COLO668 (cell line): ENCODE measurements at regions not wholly inside any gene's neighbourhood (a gene's known extent, or its start where the extent isn't known, plus 50 kb on each side); places are given as distances from the start of the nearest gene placed in this dataset.

Experiments
- DNase-seq: peaks from one replicate; lab custom pipeline; 2025; ENCODE audit not compliant: unreplicated experiment; lab: John Stamatoyannopoulos, UW

DNA sequence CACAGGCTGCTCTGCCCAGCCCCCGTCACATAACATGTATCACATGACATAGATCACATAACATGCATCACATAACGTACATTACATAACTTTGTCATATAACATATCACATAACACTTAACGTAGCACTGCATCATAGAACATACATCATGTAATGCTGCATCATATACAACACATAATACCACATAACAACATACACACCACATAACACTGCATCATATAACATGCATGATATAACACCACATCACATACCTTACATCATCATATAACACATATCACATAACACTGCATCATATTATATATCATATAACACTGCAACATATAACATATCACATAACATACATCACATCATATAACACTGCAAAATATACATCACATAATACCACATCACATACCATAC lies 83.8 kb downstream of the AXIN2 start:
- no peak for DNase-seq

GRCh38 chr17:65474660-65475059 lies 86.8 kb downstream of the AXIN2 start:
- DNase-seq: no peak

DNA sequence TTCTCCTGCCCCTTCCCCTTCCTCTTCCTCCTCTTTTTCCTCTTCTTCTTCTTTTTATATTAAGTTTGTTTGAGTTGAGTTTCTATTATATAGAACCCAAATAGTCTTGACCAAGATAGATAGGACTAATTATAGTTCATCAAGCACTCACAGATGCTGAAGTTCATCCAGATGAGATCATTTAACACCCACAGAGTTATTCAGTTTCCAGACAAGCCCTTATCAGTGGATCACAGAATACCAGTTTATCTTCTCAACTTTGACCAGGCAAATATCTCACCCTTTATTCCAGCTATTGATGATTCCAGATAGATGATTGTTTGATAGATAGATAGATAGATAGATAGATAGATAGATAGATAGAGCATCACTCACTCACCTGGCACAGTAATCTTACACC lies 87.5 kb downstream of the AXIN2 start:
- DNase-seq: no peak

GRCh38 chr17:65473363-65473762 lies 88.1 kb downstream of the AXIN2 start:
- DNase-seq: no peak

DNA sequence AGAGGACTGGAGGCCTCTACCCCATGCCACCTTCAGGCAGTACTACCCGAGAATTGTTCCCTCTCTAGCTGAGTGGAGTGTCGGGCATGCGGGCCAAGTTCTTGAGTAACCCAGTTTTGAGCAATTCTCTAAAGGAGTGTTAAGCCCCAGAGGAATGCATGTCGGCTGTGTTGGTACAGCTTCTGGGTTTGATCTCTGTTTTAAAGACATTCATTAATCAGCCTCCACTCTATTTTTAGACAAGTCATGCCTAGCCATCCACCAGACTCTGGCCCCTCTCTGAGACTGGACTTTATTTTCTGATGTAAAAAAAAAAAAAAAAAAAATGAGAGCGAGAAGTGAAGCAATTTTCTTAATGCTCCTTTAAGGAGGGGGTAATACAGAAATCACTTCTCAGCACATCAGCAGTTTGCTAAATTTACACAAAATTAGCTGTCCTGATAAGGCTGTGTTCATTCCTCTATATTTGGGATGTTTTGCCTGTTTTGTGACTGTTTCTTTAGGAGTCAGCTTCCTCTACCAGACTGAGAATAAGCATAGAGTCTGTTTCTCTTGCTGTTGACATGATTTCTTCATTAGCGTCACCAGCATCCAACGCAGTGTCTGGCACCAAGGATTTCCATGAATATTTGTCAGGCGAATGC lies 88.7 kb downstream of the AXIN2 start:
- no peak for DNase-seq

DNA sequence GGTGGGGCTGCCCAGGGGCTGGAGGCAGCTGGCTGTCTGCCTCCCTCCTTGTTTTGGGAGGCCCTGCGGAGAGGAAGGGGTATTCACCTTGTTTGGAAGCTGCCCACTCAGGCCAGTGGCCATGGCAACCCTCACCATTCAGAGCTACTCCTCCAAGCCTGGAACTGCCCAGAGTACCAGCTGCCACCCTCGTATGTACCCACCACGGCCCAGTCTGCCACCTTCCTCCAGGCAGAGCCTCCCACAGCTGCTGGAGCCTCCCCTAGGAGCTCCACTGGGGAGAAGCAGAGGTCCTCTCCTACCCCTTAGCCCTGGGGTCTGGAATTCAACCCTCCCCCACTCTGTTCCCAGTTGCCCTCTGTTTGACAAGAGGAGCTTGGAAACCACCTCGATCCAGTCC lies 90.7 kb downstream of the AXIN2 start:
- no peak for DNase-seq

DNA sequence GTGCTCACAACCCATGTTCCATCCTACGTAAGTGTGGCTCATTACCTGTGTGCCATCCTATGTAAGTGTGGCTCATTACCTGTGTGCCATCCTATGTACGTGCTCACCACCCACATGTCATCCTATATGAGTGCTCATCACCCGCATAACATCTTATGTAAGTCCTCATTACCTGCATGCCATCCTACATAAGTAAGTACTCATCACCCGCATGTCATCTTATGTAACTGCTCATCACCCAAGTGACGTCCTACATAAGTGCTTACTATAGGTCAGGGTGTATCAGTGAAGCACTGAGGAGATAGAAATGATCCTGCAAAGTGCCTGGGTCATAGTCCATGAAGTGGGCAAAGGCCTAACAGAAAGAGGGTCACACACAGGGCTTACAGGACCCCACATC lies 93.1 kb downstream of the AXIN2 start:
- no peak for DNase-seq

- no peak for DNase-seq
Observed at GRCh38 chr17:65467156-65467555, 94.3 kb downstream of the AXIN2 start.

DNA sequence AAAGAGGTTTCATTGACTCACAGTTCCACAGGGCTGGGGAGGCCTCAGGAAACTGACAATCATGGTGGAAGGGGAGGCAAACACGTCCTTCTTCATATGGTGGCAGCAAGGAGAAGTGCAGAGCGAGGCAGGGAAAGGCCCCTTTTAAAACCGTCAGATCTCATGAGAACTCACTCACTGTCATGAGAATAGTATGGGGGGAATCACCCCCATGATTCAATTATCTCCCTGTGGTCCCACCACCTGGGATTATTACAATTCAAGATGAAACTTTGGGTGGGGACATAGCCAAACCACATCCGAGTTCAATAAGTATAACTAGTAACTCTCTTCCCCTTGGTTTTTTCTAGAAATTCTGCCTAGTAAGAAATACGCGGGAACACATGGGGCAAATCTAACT lies 94.9 kb downstream of the AXIN2 start:
- DNase-seq: no peak

GRCh38 chr17:65463242-65463641 lies 98.2 kb downstream of the AXIN2 start:
- no peak for DNase-seq

- no peak for DNase-seq
Observed at GRCh38 chr17:65459677-65460347, 101.6 kb downstream of the AXIN2 start.

DNA sequence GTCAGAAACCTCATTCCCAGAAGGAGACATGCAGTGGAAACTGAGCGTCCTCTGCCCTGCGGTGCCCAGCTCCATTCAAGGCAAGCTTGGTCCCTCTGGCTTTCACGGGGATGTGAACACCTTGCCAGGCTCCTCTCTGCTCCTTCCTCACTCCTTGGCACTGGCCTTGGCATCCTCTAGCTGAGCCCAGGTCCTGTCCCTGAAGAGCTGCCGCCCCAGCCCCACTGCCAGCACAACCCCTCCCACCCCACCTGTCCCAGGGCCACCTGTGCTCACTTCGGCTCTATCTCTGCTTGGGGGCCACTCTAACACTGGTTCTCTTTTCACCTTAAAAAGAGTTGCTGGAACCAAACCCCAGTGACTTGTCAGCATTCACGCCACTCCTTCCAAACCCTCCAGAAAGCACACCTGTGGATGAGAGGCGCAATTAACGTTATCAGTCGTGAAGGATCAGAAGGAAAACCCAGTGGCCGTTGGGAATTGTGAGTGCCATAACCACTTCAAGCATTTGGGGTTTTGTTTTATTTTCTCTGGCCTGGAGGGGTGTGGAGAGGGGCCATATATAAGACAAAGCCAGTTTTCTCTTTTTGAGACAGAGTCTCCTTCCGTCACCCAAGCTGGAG lies 103.7 kb downstream of the AXIN2 start:
- DNase-seq: no peak

- no peak for DNase-seq
Observed at GRCh38 chr17:65457183-65457582, 104.3 kb downstream of the AXIN2 start.

GRCh38 chr17:65456368-65457151 lies 104.9 kb downstream of the AXIN2 start:
- no peak for DNase-seq

DNA sequence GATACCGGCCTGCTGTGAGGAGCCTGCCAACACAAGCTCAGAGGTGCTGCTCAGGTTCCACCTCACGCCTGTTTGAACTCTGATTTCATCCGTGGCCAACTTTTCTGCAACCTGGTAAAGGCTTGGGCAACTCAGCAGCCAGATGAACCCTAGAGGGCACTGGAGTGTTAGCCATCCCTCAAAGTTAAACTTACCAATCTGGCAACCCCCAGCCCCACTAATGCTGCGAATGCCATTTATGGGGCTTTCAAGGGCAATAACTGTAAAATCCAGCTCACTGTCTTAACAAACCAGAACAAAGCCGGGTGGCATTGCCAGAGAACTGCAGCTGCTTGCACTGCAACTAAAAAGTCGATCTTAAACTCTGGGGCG lies 105.5 kb downstream of the AXIN2 start:
- DNase-seq: no peak

DNA sequence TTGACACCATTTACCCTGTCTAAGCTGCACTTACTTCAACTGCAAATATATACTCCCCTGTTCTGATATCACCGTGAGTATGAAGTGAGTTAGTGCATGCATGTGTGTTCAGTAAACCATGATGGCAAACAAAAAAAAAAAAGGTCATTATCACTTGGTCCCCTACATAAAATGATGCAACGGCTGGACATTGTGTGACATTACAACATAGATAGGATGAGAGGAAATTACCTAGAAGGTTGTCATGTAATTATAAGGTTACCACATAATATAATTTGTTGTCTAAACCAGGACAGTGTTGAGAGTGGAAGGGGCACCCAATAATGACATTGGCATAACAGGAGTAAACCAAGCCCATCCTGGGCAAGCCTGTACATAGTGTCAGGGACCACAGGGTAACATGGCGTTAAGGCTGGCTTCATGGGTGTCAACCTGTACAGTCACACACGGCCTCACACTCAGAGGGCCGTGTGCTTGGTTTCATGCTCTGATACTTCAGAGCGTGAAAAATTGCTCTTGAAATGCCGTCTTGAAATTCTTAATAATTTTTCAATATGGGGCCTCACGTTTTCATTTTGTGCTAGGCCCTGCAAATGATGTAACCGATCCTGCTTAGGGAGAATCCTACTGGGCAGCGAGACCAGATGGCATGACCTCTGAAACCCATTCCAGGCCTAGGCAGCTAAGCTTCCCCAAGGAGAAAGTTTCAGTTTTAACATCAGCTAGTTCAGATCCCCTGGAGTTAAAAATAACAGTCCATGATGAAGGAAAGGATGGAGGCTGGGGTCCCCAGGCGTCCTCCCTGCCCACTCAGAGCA lies 106.1 kb downstream of the AXIN2 start:
- no peak for DNase-seq

- DNase-seq: no peak
Observed at GRCh38 chr17:65453204-65453931, 108.1 kb downstream of the AXIN2 start.

DNA sequence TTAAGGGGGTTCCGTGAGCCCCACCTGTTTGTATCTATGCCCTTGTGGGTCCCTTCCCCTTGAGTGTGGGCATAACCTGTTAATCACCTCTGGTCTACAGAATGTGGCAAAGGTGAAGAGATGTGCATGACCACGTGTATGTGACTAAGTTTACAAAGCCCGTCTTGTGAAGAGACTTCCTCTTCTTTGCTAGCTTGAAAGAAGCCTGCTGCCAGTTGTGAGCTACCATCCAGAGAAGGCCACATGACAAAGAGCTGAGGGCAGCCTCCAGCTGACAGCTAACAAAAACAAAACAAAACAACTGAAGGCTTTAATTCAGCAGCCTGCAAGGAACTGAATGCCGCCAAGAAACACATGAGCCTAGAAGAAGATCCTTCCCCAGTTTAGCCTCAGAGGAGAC lies 112.0 kb downstream of the AXIN2 start:
- no peak for DNase-seq

DNA sequence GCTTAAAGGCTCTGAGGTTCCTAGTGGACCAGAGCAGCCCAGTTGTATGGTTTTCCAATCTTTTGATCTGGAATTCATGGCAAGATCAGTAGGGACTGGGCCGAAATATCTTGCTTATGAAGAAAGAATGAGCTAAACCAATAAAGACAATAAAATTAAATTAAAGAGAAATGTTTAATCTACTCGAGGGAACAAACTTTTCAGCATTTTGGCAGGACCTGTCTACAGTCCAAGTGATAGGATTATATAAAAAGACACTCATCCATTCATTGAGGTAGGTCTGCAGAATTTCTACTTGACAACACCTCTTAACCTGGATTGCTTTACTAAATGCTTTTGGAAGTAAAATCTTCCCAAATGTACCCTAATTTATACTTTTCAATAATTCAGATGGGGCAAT lies 113.6 kb downstream of the AXIN2 start:
- no peak for DNase-seq

- DNase-seq: no peak
Observed at GRCh38 chr17:65446838-65447526, 114.5 kb downstream of the AXIN2 start.
